ENCODE measurements at regions not wholly inside any gene's neighbourhood (a gene's known extent, or its start where the extent isn't known, plus 50 kb on each side); places are given as distances from the start of the nearest gene placed in this dataset.

DNA sequence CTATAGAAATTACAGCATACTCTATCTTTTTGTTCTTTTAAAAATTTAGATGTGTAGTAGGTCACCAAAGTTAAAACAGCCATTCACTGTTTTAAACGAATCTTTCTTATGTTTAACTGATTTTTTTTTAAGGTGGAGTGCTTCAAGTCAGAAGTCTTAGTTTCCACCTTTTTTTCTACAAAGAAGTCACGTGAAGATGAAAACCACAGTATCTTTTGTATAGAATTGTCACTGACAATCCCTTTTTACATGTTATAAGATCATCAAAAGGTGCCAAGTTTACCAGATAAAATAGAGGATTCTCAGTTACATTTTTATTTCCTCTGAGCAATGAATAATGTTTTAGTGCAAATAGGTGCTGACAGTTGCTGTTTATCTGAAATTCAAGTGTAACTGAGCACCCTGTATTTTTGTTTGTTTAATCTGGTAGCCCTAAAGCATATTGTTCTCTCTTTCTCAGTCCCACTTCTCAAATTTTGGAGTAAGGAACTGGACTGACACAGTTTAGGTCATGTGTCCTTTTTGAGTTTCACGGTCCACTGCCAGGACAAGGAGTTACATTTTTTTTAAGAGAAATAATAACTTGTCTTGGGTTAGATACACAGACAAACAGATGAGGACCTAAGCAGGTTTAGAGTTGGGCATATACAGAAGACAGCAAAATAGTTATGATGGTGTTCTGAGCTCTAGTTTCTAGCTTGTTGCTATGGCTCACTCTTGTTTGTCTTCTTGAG is 233.2 kb upstream of the MBL2 start:
- DNase-seq (ENCODE audit: low spot score), result no peak
- no peaks in the 10 kb centered on the region for H3K36me3 Mint-ChIP-seq (ENCODE audit: low read depth, unreplicated experiment)
- no peak overlapping the region for H3K27ac Mint-ChIP-seq (ENCODE audit: unreplicated experiment)
- H3K9me3 Mint-ChIP-seq (ENCODE audit: unreplicated experiment), result no peaks in the 10 kb centered on the region
- H3K27me3 Mint-ChIP-seq (ENCODE audit: unreplicated experiment), result peaks cover 1% of the 10 kb centered on the region
- TF ChIP-seq, protein P1, sequence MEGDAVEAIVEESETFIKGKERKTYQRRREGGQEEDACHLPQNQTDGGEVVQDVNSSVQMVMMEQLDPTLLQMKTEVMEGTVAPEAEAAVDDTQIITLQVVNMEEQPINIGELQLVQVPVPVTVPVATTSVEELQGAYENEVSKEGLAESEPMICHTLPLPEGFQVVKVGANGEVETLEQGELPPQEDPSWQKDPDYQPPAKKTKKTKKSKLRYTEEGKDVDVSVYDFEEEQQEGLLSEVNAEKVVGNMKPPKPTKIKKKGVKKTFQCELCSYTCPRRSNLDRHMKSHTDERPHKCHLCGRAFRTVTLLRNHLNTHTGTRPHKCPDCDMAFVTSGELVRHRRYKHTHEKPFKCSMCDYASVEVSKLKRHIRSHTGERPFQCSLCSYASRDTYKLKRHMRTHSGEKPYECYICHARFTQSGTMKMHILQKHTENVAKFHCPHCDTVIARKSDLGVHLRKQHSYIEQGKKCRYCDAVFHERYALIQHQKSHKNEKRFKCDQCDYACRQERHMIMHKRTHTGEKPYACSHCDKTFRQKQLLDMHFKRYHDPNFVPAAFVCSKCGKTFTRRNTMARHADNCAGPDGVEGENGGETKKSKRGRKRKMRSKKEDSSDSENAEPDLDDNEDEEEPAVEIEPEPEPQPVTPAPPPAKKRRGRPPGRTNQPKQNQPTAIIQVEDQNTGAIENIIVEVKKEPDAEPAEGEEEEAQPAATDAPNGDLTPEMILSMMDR (IDR thresholded peaks at IDR 0.05; ENCODE audit: unreplicated experiment), result no peak
- H3K4me1 Mint-ChIP-seq (ENCODE audit: unreplicated experiment), result no peaks in the 10 kb centered on the region
- H3K4me3 Mint-ChIP-seq (ENCODE audit: unreplicated experiment), result no peak overlapping the region

DNA sequence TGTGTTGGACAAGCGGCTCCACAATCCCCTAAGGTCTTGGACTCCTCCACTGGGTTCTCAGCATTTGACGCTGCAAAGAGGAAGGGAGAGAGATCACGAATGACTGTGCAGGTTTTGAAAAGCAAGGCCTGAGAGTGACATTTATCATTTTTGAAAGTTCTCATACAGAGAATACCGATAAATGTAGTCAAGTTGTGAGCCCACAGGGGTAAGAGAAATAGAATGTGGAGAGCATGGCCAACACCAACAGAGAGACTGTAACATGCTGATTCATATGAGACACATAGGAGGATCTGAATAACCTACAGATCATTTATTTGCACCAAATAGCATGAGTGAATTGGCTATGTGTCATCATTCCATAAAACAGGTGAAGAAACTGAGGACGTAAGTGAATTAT is 230.5 kb upstream of the MBL2 start:
- Mint-ChIP-seq H3K36me3 (ENCODE audit: low read depth, unreplicated experiment) (no peaks in the 10 kb centered on the region), H3K9me3 (ENCODE audit: unreplicated experiment) (no peaks in the 10 kb centered on the region), H3K4me1 (ENCODE audit: unreplicated experiment) (peaks cover 2% of the 10 kb centered on the region), H3K27ac (ENCODE audit: unreplicated experiment) (no peak overlapping the region), H3K4me3 (ENCODE audit: unreplicated experiment) (no peak overlapping the region), H3K27me3 (ENCODE audit: unreplicated experiment) (peaks cover 2% of the 10 kb centered on the region)
- TF ChIP-seq, protein P1 (IDR thresholded peaks at IDR 0.05; ENCODE audit: unreplicated experiment), result no peak
- no peak for DNase-seq (ENCODE audit: low spot score)

DNA sequence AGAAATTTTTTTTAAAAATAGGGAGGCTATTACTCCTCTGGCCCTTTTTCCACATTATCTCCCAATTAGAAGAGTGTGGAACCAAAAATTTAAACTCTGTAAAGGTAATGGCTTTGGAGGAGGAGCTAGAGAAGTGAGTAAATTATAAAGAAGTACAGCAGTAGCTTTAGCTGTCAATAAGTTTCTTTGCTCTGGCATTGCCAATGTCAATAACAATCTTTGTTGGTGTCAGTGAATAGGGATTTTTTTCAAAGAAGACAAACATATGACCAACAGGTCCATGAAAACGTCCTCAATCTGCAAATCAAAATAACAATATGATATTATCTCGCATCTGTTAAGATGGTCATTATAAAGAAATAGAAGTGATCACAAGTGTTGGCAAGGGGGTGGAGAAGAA is 227.1 kb upstream of the MBL2 start:
- Mint-ChIP-seq H3K4me1 (ENCODE audit: unreplicated experiment) (peaks cover 2% of the 10 kb centered on the region), H3K9me3 (ENCODE audit: unreplicated experiment) (no peaks in the 10 kb centered on the region), H3K36me3 (ENCODE audit: low read depth, unreplicated experiment) (no peaks in the 10 kb centered on the region), H3K27ac (ENCODE audit: unreplicated experiment) (no peak overlapping the region), H3K4me3 (ENCODE audit: unreplicated experiment) (no peak overlapping the region), H3K27me3 (ENCODE audit: unreplicated experiment) (peaks cover 1% of the 10 kb centered on the region)
- TF ChIP-seq, protein P1 (IDR thresholded peaks at IDR 0.05; ENCODE audit: unreplicated experiment), result no peak
- no peak for DNase-seq (ENCODE audit: low spot score)

DNA sequence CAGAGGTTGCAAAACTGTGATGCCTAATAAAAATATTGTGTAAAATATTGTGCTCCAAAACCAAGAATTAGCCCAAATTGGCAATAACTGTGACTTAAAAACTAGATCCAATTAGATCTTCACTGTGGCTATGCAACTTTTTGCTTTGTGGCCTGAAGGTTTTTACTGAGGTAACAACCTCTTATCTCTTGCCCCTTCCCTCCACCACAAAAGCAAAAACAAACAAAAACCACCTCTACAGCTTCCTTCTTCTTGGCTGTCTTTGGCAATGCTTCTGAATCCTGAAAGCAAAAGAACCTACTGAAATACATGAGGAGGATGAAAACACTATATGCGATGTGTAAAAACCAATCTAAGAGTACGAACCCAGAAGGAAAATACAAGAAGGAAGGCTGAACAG is 226.7 kb upstream of the MBL2 start:
- H3K27me3 Mint-ChIP-seq (ENCODE audit: unreplicated experiment), result peaks cover 1% of the 10 kb centered on the region
- no peaks in the 10 kb centered on the region for H3K9me3 Mint-ChIP-seq (ENCODE audit: unreplicated experiment)
- no peak for DNase-seq (ENCODE audit: low spot score)
- H3K4me3 Mint-ChIP-seq (ENCODE audit: unreplicated experiment), result no peak overlapping the region
- no peaks in the 10 kb centered on the region for H3K36me3 Mint-ChIP-seq (ENCODE audit: low read depth, unreplicated experiment)
- TF ChIP-seq, protein P1 (IDR thresholded peaks at IDR 0.05; ENCODE audit: unreplicated experiment), result no peak
- no peak overlapping the region for H3K27ac Mint-ChIP-seq (ENCODE audit: unreplicated experiment)
- H3K4me1 Mint-ChIP-seq (ENCODE audit: unreplicated experiment), result peaks cover 2% of the 10 kb centered on the region

DNA sequence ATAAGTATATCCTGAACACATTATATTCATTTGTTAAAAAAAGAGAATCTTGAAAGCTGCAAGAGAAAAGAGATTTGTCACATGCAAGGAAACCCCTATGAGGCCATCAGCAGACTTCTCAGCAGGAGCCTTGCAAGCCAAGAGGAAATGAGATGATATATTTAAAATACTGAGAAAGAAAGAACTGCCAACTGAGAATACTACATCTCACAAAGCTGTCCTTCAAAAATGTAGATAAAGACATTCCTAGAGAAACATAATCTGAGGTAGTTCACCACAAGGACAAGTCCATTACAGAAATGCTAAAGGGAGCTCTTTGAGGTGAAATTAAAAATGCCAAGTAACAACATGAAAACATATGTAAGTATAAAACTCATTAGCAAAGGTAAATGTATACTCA is 224.4 kb upstream of the MBL2 start:
- no peaks in the 10 kb centered on the region for H3K36me3 Mint-ChIP-seq (ENCODE audit: low read depth, unreplicated experiment)
- H3K4me1 Mint-ChIP-seq (ENCODE audit: unreplicated experiment), result peaks cover 2% of the 10 kb centered on the region
- no peak for DNase-seq (ENCODE audit: low spot score)
- peaks cover 1% of the 10 kb centered on the region for H3K27me3 Mint-ChIP-seq (ENCODE audit: unreplicated experiment)
- no peak overlapping the region for H3K4me3 Mint-ChIP-seq (ENCODE audit: unreplicated experiment)
- H3K9me3 Mint-ChIP-seq (ENCODE audit: unreplicated experiment), result no peaks in the 10 kb centered on the region
- H3K27ac Mint-ChIP-seq (ENCODE audit: unreplicated experiment), result no peak overlapping the region
- TF ChIP-seq, protein P1 (IDR thresholded peaks at IDR 0.05; ENCODE audit: unreplicated experiment), result no peak
